ENCODE measurements at regions not wholly inside any gene's neighbourhood (a gene's known extent, or its start where the extent isn't known, plus 50 kb on each side); places are given as distances from the start of the nearest gene placed in this dataset.

GRCh38 chr1:227459977-227460376 is 103.4 kb upstream of the ZNF678 start:
- Histone ChIP-seq H3K9me3 (no peaks in the 10 kb centered on the region), H3K4me1 (no peaks in the 10 kb centered on the region), H3K36me3 (replicated peaks in 1 of 2; ENCODE audit: insufficient read depth in 1 of 2, low read depth in 2 of 2) (no peaks in the 10 kb centered on the region), H3K27me3 (no peaks in the 10 kb centered on the region), H3K4me3 (no peak overlapping the region), H3K27ac (no peak overlapping the region)
- no peak for TF ChIP-seq CTCF (IDR thresholded peaks at IDR 0.05)
- TF ChIP-seq POLR2A (IDR thresholded peaks at IDR 0.05), result no peak
- 94 to 100% methylated on average over 1 of the region's 1 CpG for WGBS, 2 donors
- ATAC-seq, result no peak
- no peak for DNase-seq
- intact Hi-C loops (cut with DNase I), result no loop called here

GRCh38 chr1:227459326-227459841 is 104.0 kb upstream of the ZNF678 start:
- no peak for DNase-seq
- intact Hi-C loops (cut with DNase I), result no loop called here
- no peaks in the 10 kb centered on the region for H3K9me3 ChIP-seq
- no peak for ATAC-seq
- H3K27me3 ChIP-seq, result no peaks in the 10 kb centered on the region
- H3K4me3 ChIP-seq, result no peak overlapping the region
- TF ChIP-seq POLR2A (IDR thresholded peaks at IDR 0.05), result no peak
- TF ChIP-seq CTCF (IDR thresholded peaks at IDR 0.05), result no peak
- H3K27ac ChIP-seq, result no peak overlapping the region
- no peaks in the 10 kb centered on the region for H3K4me1 ChIP-seq
- H3K36me3 ChIP-seq (replicated peaks in 1 of 2; ENCODE audit: insufficient read depth in 1 of 2, low read depth in 2 of 2), result no peaks in the 10 kb centered on the region

- 54 to 60% methylated on average over 4 of the region's 4 CpGs for WGBS, 2 donors
- DNase-seq (no peak), ATAC-seq (no peak)
- H3K27ac ChIP-seq, result no peak overlapping the region
- no peak overlapping the region for H3K4me3 ChIP-seq
- no peaks in the 10 kb centered on the region for H3K9me3 ChIP-seq
- no peaks in the 10 kb centered on the region for H3K36me3 ChIP-seq (replicated peaks in 1 of 2; ENCODE audit: insufficient read depth in 1 of 2, low read depth in 2 of 2)
- no peak for TF ChIP-seq POLR2A (IDR thresholded peaks at IDR 0.05)
- no peak for TF ChIP-seq CTCF (IDR thresholded peaks at IDR 0.05)
- H3K27me3 ChIP-seq, result no peaks in the 10 kb centered on the region
- H3K4me1 ChIP-seq, result no peaks in the 10 kb centered on the region
- intact Hi-C loops (cut with DNase I), result no loop called here
These were observed 108.7 kb upstream of the ZNF678 start for GRCh38 chr1:227454686-227455085.

- 64 to 66% methylated on average over 9 of the region's 9 CpGs for WGBS, 2 donors
- Histone ChIP-seq H3K9me3 (no peaks in the 10 kb centered on the region), H3K27ac (no peak overlapping the region), H3K4me3 (no peak overlapping the region), H3K36me3 (replicated peaks in 1 of 2; ENCODE audit: insufficient read depth in 1 of 2, low read depth in 2 of 2) (no peaks in the 10 kb centered on the region), H3K4me1 (no peaks in the 10 kb centered on the region), H3K27me3 (no peaks in the 10 kb centered on the region)
- ATAC-seq (no peak), DNase-seq (no peak)
- TF ChIP-seq CTCF (IDR thresholded peaks at IDR 0.05) (no peak), POLR2A (IDR thresholded peaks at IDR 0.05) (no peak)
- intact Hi-C loops (cut with DNase I), result no loop called here
These were observed 109.6 kb upstream of the ZNF678 start for GRCh38 chr1:227453631-227454355.

GRCh38 chr1:227451954-227452353 is 111.4 kb upstream of the ZNF678 start:
- Histone ChIP-seq H3K27ac (no peak overlapping the region), H3K4me1 (no peaks in the 10 kb centered on the region), H3K27me3 (no peaks in the 10 kb centered on the region), H3K4me3 (no peak overlapping the region), H3K9me3 (no peaks in the 10 kb centered on the region), H3K36me3 (replicated peaks in 1 of 2; ENCODE audit: insufficient read depth in 1 of 2, low read depth in 2 of 2) (no peaks in the 10 kb centered on the region)
- TF ChIP-seq POLR2A (IDR thresholded peaks at IDR 0.05), result no peak
- TF ChIP-seq CTCF (IDR thresholded peaks at IDR 0.05), result no peak
- intact Hi-C loops (cut with DNase I), result no loop called here
- ATAC-seq (no peak), DNase-seq (no peak)

All from body of pancreas (tissue), 4 donors.